Kidney (tissue), 13 donors: ENCODE measurements at regions not wholly inside any gene's neighbourhood (a gene's known extent, or its start where the extent isn't known, plus 50 kb on each side); places are given as distances from the start of the nearest gene placed in this dataset.
A peak's percentile ranks its signal among the peaks of the same experiment; 100 is the strongest.

Experiments
- DNase-seq, 5 donors: peaks; one replicate each; pipeline ENCODE4 v3.0.0-alpha.2; 2013 to 2020
- FAIRE-seq: peaks from 2 replicates; lab custom pipeline; 2012; peaks lifted over from hg19 to GRCh38; lab: Jason Lieb, UNC
- H3K27ac ChIP-seq, 2 donors: one replicate each; pipeline ENCODE4 v1.7.0; 2013; ENCODE audit warnings: low read depth in 2 of 2, low read length in 2 of 2, inconsistent platforms in 1 of 2
- H3K27me3 ChIP-seq: one replicate; pipeline ENCODE4 v1.7.1; 2013; ENCODE audit warnings: low read length, inconsistent platforms; ENCODE audit not compliant: control insufficient read depth, insufficient read depth
- H3K36me3 ChIP-seq, 3 donors: one replicate each; pipeline versions ENCODE4 v1.7.0 to v1.7.1; 2013; ENCODE audit warnings: low read length in 3 of 3, control low read depth in 1 of 3, inconsistent platforms in 1 of 3; ENCODE audit not compliant: insufficient read depth in 3 of 3, control insufficient read depth in 2 of 3
- H3K4me1 ChIP-seq, 3 donors: one replicate each; pipeline versions ENCODE4 v1.7.0 to v1.7.1; 2013; ENCODE audit warnings: low read length in 3 of 3, inconsistent platforms in 1 of 3, low read depth in 1 of 3; ENCODE audit not compliant: control insufficient read depth in 2 of 3, insufficient read depth in 2 of 3
- H3K4me3 ChIP-seq, 3 donors: one replicate each; pipeline versions ENCODE4 v1.7.0 to v1.8.1; 2013; ENCODE audit warnings: low read length in 3 of 3, control low read depth in 1 of 3, inconsistent platforms in 1 of 3
- H3K9ac ChIP-seq, 3 donors: one replicate each; pipeline versions ENCODE4 v1.7.0 to v1.7.1; 2013; ENCODE audit warnings: low read length in 3 of 3, control low read depth in 1 of 3, inconsistent platforms in 1 of 3
- H3K9me3 ChIP-seq, 3 donors: one replicate each; pipeline versions ENCODE4 v1.7.0 to v1.7.1; 2013; ENCODE audit warnings: low read length in 3 of 3, control low read depth in 1 of 3, inconsistent platforms in 1 of 3; ENCODE audit not compliant: control insufficient read depth in 2 of 3, insufficient read depth in 1 of 3
- intact Hi-C: fragments of 100-400 bp; cut with DNase I; formaldehyde crosslinking; loops from one replicate; pipeline ENCODE4 v1.11.1; 2022
- TF ChIP-seq, protein P1 (sequence below): IDR thresholded peaks from 3 replicates; pipeline ENCODE4 v1.5.1; 2012; ENCODE audit warnings: mild to moderate bottlenecking, moderate library complexity, borderline replicate concordance; ENCODE audit not compliant: insufficient read depth; ENCODE audit errors: extremely low read depth
- donor health status: control.
- donor health status: control.
- donor health status: control.
- donor health status: control.
- donor health status: control.
- donor health status: DM: yes; HTN: yes; CAD: no.
- donor health status: Normal renal cell carcinoma (clear cell type).

- Histone ChIP-seq H3K9me3 (no peaks in the 10 kb centered on the region), H3K27me3 (no peaks in the 10 kb centered on the region), H3K27ac (no peak overlapping the region), H3K36me3 (no peaks in the 10 kb centered on the region), H3K4me1 (no peaks in the 10 kb centered on the region), H3K9ac (no peak overlapping the region), H3K4me3 (no peak overlapping the region)
- TF ChIP-seq, protein P1, sequence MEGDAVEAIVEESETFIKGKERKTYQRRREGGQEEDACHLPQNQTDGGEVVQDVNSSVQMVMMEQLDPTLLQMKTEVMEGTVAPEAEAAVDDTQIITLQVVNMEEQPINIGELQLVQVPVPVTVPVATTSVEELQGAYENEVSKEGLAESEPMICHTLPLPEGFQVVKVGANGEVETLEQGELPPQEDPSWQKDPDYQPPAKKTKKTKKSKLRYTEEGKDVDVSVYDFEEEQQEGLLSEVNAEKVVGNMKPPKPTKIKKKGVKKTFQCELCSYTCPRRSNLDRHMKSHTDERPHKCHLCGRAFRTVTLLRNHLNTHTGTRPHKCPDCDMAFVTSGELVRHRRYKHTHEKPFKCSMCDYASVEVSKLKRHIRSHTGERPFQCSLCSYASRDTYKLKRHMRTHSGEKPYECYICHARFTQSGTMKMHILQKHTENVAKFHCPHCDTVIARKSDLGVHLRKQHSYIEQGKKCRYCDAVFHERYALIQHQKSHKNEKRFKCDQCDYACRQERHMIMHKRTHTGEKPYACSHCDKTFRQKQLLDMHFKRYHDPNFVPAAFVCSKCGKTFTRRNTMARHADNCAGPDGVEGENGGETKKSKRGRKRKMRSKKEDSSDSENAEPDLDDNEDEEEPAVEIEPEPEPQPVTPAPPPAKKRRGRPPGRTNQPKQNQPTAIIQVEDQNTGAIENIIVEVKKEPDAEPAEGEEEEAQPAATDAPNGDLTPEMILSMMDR: no peak
- DNase-seq (no peak), FAIRE-seq (no peak)
- intact Hi-C loops: no loop called here
Measured at GRCh38 chr1:117793413-117793812, 136.0 kb downstream of the GDAP2 start.

DNA sequence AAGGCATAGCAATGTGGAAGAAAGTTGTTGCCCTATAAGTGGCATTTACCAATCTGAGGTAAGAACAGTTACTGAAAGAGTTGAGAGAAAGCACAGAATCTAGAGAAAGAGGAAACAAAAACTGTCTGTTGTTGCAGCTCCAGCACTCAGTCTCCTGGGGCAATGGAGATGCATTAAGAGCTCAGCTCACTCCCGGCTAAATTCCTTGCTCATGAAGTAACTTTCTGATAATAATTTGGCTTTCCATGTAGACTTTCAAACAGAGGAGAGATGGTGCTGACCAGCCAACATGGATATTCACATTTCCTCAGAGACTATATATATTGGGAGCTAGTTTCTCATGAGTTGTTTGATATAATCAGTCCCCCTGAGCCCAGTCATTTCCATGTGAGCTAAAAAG lies 135.3 kb downstream of the GDAP2 start:
- H3K27ac ChIP-seq: no peak overlapping the region
- H3K9ac ChIP-seq: no peak overlapping the region
- H3K27me3 ChIP-seq: no peaks in the 10 kb centered on the region
- intact Hi-C loops: no loop called here
- FAIRE-seq (no peak), DNase-seq (no peak)
- no peak overlapping the region for H3K4me3 ChIP-seq
- no peaks in the 10 kb centered on the region for H3K36me3 ChIP-seq
- TF ChIP-seq, protein P1: no peak
- H3K9me3 ChIP-seq: no peaks in the 10 kb centered on the region
- no peaks in the 10 kb centered on the region for H3K4me1 ChIP-seq

GRCh38 chr1:117795190-117795589 lies 134.2 kb downstream of the GDAP2 start:
- Histone ChIP-seq H3K9me3 (no peaks in the 10 kb centered on the region), H3K36me3 (no peaks in the 10 kb centered on the region), H3K4me1 (no peaks in the 10 kb centered on the region), H3K9ac (no peak overlapping the region), H3K27me3 (no peaks in the 10 kb centered on the region), H3K27ac (no peak overlapping the region), H3K4me3 (no peak overlapping the region)
- intact Hi-C loops: no loop called here
- DNase-seq: peak in 1 of 5 donors; percentile 75
- no peak for FAIRE-seq
- TF ChIP-seq, protein P1: no peak

DNA sequence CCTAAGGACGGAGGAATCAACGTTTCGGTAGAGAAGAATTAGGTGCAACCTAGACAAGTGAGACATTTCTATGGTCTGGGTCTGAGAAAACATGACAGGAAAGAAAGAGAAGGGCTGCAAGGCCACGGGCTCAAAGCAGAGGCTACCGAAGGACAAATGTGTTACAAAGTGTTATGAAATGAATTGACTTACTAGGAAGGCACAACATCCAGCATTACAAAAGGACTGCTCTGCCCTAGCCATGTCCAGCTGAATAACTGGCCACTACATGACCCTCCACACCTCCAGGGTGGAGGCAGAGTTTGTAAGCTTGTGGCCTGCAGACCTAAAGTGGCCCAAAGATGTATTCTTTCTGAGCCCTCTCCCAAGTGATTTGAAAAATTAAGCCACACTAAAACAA lies 133.6 kb downstream of the GDAP2 start:
- DNase-seq: no peak

More for the DNA sequence above, 133.6 kb downstream of the GDAP2 start:
- Histone ChIP-seq H3K36me3 (no peaks in the 10 kb centered on the region), H3K27me3 (no peaks in the 10 kb centered on the region), H3K4me3 (no peak overlapping the region), H3K9me3 (no peaks in the 10 kb centered on the region), H3K4me1 (no peaks in the 10 kb centered on the region), H3K27ac (no peak overlapping the region), H3K9ac (no peak overlapping the region)
- TF ChIP-seq, protein P1: no peak
- intact Hi-C loops: no loop called here
- no peak for FAIRE-seq
